ENCODE measurements at regions not wholly inside any gene's neighbourhood (a gene's known extent, or its start where the extent isn't known, plus 50 kb on each side); places are given as distances from the start of the nearest gene placed in this dataset.

DNA sequence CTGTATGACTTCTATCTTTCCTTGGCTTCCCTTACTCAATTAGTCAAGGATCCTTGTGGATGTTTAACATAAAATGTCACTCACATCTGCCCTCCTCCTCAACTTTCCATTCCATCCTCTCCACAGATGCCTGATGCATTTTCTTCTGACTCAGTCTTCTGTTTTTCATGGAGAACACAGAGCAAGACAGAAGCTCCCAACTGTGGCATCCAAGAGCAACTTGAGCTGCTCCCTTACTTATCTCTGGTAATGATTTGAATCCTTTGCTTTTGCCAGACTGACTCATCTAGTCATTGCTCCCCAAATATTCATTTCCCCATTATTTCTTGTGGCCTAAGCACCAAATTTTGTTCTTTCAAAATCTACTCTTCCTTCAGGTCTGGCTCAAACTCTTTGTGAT is 120.6 kb downstream of the LYPLAL1 start:
- H3K27me3 ChIP-seq (ENCODE audit: control insufficient read depth, insufficient read depth, low read length, poor library complexity, severe bottlenecking): no peaks in the 10 kb centered on the region
- TF ChIP-seq, protein P1, sequence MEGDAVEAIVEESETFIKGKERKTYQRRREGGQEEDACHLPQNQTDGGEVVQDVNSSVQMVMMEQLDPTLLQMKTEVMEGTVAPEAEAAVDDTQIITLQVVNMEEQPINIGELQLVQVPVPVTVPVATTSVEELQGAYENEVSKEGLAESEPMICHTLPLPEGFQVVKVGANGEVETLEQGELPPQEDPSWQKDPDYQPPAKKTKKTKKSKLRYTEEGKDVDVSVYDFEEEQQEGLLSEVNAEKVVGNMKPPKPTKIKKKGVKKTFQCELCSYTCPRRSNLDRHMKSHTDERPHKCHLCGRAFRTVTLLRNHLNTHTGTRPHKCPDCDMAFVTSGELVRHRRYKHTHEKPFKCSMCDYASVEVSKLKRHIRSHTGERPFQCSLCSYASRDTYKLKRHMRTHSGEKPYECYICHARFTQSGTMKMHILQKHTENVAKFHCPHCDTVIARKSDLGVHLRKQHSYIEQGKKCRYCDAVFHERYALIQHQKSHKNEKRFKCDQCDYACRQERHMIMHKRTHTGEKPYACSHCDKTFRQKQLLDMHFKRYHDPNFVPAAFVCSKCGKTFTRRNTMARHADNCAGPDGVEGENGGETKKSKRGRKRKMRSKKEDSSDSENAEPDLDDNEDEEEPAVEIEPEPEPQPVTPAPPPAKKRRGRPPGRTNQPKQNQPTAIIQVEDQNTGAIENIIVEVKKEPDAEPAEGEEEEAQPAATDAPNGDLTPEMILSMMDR (conservative IDR thresholded peaks at IDR 0.05): no peak
- no peak for DNase-seq
- H3K4me1 Mint-ChIP-seq: peaks cover 3% of the 10 kb centered on the region
- no peak overlapping the region for H3K4me3 ChIP-seq (ENCODE audit: low read length)
- H3K9me3 ChIP-seq (ENCODE audit: control insufficient read depth, low read length): no peaks in the 10 kb centered on the region
- no peaks in the 10 kb centered on the region for H3K36me3 ChIP-seq (ENCODE audit: control insufficient read depth, insufficient read depth, low read length)
- H3K4me3 Mint-ChIP-seq: no peak overlapping the region
- H3K9ac ChIP-seq (ENCODE audit: extremely low read depth, low read length, poor library complexity, severe bottlenecking): no peak overlapping the region
- no peak overlapping the region for H3K27ac ChIP-seq (ENCODE audit: low read depth, low read length)
- no peaks in the 10 kb centered on the region for H3K9me3 Mint-ChIP-seq
- peaks cover 4% of the 10 kb centered on the region for H3K4me1 ChIP-seq (ENCODE audit: control insufficient read depth, insufficient read depth, low read length)
- no peak overlapping the region for H3K27ac Mint-ChIP-seq
- no peaks in the 10 kb centered on the region for H3K36me3 Mint-ChIP-seq (ENCODE audit: low read depth)
- H3K27me3 Mint-ChIP-seq (ENCODE audit: insufficient read depth): no peaks in the 10 kb centered on the region

DNA sequence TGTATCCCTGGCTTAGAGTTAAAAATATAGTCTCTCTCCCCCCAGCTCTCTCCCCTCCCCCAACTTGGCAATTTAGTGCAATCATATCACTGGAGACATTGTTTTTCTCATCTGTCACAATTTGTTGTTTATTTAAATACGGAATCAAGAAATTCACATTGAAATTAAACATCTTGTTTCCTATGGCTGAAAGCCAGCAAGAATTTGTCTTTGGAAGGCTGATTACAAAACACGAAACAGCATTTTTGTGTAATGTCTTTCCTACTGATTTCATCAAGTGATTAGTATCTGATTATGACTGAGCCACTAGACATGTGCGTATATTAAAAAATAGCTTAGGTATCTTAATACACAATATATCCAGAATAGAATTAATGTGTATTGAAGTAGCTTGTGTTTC is 119.7 kb downstream of the LYPLAL1 start:
- no peaks in the 10 kb centered on the region for H3K27me3 Mint-ChIP-seq (ENCODE audit: insufficient read depth)
- no peaks in the 10 kb centered on the region for H3K9me3 ChIP-seq (ENCODE audit: control insufficient read depth, low read length)
- no peaks in the 10 kb centered on the region for H3K36me3 Mint-ChIP-seq (ENCODE audit: low read depth)
- TF ChIP-seq, protein P1 (conservative IDR thresholded peaks at IDR 0.05): no peak
- H3K4me3 ChIP-seq (ENCODE audit: low read length): no peak overlapping the region
- H3K27ac ChIP-seq (ENCODE audit: low read depth, low read length): no peak overlapping the region
- peaks cover 1% of the 10 kb centered on the region for H3K4me1 ChIP-seq (ENCODE audit: control insufficient read depth, insufficient read depth, low read length)
- H3K4me3 Mint-ChIP-seq: no peak overlapping the region
- no peaks in the 10 kb centered on the region for H3K36me3 ChIP-seq (ENCODE audit: control insufficient read depth, insufficient read depth, low read length)
- H3K27me3 ChIP-seq (ENCODE audit: control insufficient read depth, insufficient read depth, low read length, poor library complexity, severe bottlenecking): no peaks in the 10 kb centered on the region
- 83 to 95% methylated on average over 2 of the region's 3 CpGs for WGBS, 2 experiments (ENCODE audit: insufficient coverage in 1 of 2, insufficient read length in 1 of 2)
- H3K27ac Mint-ChIP-seq: no peak overlapping the region
- no peaks in the 10 kb centered on the region for H3K9me3 Mint-ChIP-seq
- no peak for DNase-seq
- peaks cover 3% of the 10 kb centered on the region for H3K4me1 Mint-ChIP-seq
- no peak overlapping the region for H3K9ac ChIP-seq (ENCODE audit: extremely low read depth, low read length, poor library complexity, severe bottlenecking)

DNA sequence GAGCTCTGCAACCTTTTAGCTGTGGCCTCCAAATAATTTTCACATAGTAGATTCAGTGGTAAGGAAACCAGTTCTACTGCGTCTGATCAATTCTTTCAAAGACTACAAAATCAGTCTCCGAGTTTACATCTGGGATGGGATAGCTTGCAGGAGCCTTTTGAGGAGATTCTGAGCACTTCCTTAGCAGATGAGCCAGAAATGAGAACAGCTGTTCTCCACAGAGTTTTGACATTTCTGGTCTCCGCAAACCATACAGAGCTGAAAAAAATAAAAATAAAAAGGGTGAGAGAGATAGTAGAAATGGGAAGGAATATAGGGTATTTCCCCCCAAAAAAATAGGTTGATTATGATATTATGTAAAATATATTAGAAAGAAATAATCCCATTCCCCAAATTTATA is 119.3 kb downstream of the LYPLAL1 start:
- Histone ChIP-seq H3K9me3 (ENCODE audit: control insufficient read depth, low read length) (no peaks in the 10 kb centered on the region), H3K9ac (ENCODE audit: extremely low read depth, low read length, poor library complexity, severe bottlenecking) (no peak overlapping the region), H3K36me3 (ENCODE audit: control insufficient read depth, insufficient read depth, low read length) (no peaks in the 10 kb centered on the region), H3K4me3 (ENCODE audit: low read length) (no peak overlapping the region), H3K27ac (ENCODE audit: low read depth, low read length) (no peak overlapping the region), H3K4me1 (ENCODE audit: control insufficient read depth, insufficient read depth, low read length) (no peaks in the 10 kb centered on the region), H3K27me3 (ENCODE audit: control insufficient read depth, insufficient read depth, low read length, poor library complexity, severe bottlenecking) (no peaks in the 10 kb centered on the region)
- H3K9me3 Mint-ChIP-seq: no peaks in the 10 kb centered on the region
- H3K4me3 Mint-ChIP-seq: no peak overlapping the region
- no peaks in the 10 kb centered on the region for H3K27me3 Mint-ChIP-seq (ENCODE audit: insufficient read depth)
- DNase-seq: no peak
- H3K4me1 Mint-ChIP-seq: peaks cover 3% of the 10 kb centered on the region
- H3K27ac Mint-ChIP-seq: no peak overlapping the region
- TF ChIP-seq, protein P1 (conservative IDR thresholded peaks at IDR 0.05): no peak
- no peaks in the 10 kb centered on the region for H3K36me3 Mint-ChIP-seq (ENCODE audit: low read depth)
- WGBS, 2 experiments (ENCODE audit: insufficient coverage in 1 of 2, insufficient read length in 1 of 2): 95 to 97% methylated on average over 2 to 3 of the region's 3 CpGs
